ENCODE measurements at regions not wholly inside any gene's neighbourhood (a gene's known extent, or its start where the extent isn't known, plus 50 kb on each side); places are given as distances from the start of the nearest gene placed in this dataset.

DNA sequence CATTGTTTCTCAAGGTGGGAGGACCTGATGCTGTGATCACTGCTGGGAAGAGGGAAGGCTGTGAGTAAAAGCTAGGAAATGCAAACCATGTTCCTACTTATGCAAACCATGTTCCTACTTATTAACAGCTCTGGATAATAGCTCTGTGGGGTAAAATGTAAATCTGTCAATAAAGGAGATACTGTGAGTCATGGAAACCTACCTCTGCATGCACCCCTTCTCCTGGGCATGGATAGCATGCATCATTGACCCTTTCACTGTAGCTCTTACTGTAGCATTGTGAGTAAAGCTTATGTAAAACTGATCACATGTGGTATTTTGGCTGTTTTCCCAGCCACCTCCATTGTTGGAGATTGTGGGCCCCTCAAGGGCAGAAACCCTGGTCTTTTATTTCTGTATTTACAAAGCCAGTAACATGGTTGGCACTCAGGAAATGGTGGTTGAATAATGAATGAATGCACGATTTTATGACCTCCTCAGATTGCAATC lies 253.7 kb downstream of the GRIN2B start:
- DNase-seq (ENCODE audit: low read depth in 1 of 2, low spot score in 1 of 2) (peak in 1 of 2 experiments; percentile 22), FAIRE-seq (no peak), ATAC-seq (peak in 1 of 2 experiments; percentile 59; a peak in 2 of 6 replicates)
- CTCF ChIA-PET, result interaction anchor here (1.2 to 2.7 kb wide), 3 partner anchors 8 to 254 kb away, joined by 4 to 9 read pairs (median 9); no protein-coding TSS in a partner anchor
- H3K27ac ChIP-seq, result no peak overlapping the region
- peaks cover 20% of the 10 kb centered on the region for H3K4me1 ChIP-seq
- POLR2A ChIA-PET, result no interaction called here
- WGBS (ENCODE audit: missing lambda C conversion rate), result 11% methylated on average over 1 of the region's 1 CpG
- H3K4me3 ChIP-seq, result no peak overlapping the region
- TF ChIP-seq MYC (IDR thresholded peaks at IDR 0.05; ENCODE audit: borderline replicate concordance, low read length), result no peak
- no peak for TF ChIP-seq CHD4 (IDR thresholded peaks at IDR 0.05; ENCODE audit: borderline replicate concordance)
- no peak for TF ChIP-seq TP53 (CRISPR knock-in tag; IDR thresholded peaks at IDR 0.05)
- TF ChIP-seq JUNB (IDR thresholded peaks at IDR 0.05), result no peak
- no peak for TF ChIP-seq ZNF302 (CRISPR knock-in tag; IDR thresholded peaks at IDR 0.05)
- no peak for TF ChIP-seq HDAC2 (IDR thresholded peaks at IDR 0.05)
- TF ChIP-seq BCL3 (IDR thresholded peaks at IDR 0.05), result no peak
- TF ChIP-seq FOSB (CRISPR knock-in tag; IDR thresholded peaks at IDR 0.05), result no peak
- no peak for TF ChIP-seq HOXB13 (CRISPR knock-in tag; IDR thresholded peaks at IDR 0.05; ENCODE audit: low read depth)
- no peak for TF ChIP-seq RCOR1 (IDR thresholded peaks at IDR 0.05; ENCODE audit: low read depth, low read length)
- no peak for TF ChIP-seq GATA3 (IDR thresholded peaks at IDR 0.05; ENCODE audit: borderline replicate concordance)
- TF ChIP-seq HEYL (CRISPR knock-in tag; IDR thresholded peaks at IDR 0.05), result no peak
- TF ChIP-seq, protein P1, sequence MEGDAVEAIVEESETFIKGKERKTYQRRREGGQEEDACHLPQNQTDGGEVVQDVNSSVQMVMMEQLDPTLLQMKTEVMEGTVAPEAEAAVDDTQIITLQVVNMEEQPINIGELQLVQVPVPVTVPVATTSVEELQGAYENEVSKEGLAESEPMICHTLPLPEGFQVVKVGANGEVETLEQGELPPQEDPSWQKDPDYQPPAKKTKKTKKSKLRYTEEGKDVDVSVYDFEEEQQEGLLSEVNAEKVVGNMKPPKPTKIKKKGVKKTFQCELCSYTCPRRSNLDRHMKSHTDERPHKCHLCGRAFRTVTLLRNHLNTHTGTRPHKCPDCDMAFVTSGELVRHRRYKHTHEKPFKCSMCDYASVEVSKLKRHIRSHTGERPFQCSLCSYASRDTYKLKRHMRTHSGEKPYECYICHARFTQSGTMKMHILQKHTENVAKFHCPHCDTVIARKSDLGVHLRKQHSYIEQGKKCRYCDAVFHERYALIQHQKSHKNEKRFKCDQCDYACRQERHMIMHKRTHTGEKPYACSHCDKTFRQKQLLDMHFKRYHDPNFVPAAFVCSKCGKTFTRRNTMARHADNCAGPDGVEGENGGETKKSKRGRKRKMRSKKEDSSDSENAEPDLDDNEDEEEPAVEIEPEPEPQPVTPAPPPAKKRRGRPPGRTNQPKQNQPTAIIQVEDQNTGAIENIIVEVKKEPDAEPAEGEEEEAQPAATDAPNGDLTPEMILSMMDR (IDR thresholded peaks at IDR 0.05), result no peak
- TF ChIP-seq MAFK (IDR thresholded peaks at IDR 0.05; ENCODE audit: partially characterized antibody), result no peak
- TF ChIP-seq NPAS2 (CRISPR knock-in tag; IDR thresholded peaks at IDR 0.05; ENCODE audit: borderline replicate concordance), result no peak
- TF ChIP-seq EHMT2 (IDR thresholded peaks at IDR 0.05; ENCODE audit: low read depth), result no peak
- no peak for TF ChIP-seq HOXB5 (CRISPR knock-in tag; IDR thresholded peaks at IDR 0.05)
- TF ChIP-seq ATOH8 (CRISPR knock-in tag; IDR thresholded peaks at IDR 0.05; ENCODE audit: low read depth), result no peak
- no peak for TF ChIP-seq SMC3 (IDR thresholded peaks at IDR 0.05)
- H3K4me2 ChIP-seq, result peak overlapping the region; percentile 29; the same call in 1 of the 3 replicates
- no peaks in the 10 kb centered on the region for H3K9me3 ChIP-seq

- Histone ChIP-seq H3K9me3 (no peaks in the 10 kb centered on the region), H3K4me2 (no peak overlapping the region), H3K4me1 (peaks cover 20% of the 10 kb centered on the region), H3K4me3 (no peak overlapping the region), H3K27ac (no peak overlapping the region)
- ChIA-PET CTCF (interaction anchor here (0.7 kb wide), 1 partner anchor 139 kb away, joined by 3 read pairs; no protein-coding TSS in a partner anchor), POLR2A (no interaction called here)
- WGBS (ENCODE audit: missing lambda C conversion rate), result 32% methylated on average over 1 of the region's 1 CpG
- FAIRE-seq (no peak), DNase-seq (ENCODE audit: low read depth in 1 of 2, low spot score in 1 of 2) (no peak), ATAC-seq (peak in 1 of 2 experiments; percentile 37; a peak in 1 of 6 replicates)
- TF ChIP-seq, protein P2, sequence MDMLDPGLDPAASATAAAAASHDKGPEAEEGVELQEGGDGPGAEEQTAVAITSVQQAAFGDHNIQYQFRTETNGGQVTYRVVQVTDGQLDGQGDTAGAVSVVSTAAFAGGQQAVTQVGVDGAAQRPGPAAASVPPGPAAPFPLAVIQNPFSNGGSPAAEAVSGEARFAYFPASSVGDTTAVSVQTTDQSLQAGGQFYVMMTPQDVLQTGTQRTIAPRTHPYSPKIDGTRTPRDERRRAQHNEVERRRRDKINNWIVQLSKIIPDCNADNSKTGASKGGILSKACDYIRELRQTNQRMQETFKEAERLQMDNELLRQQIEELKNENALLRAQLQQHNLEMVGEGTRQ (IDR thresholded peaks at IDR 0.05), result no peak
- no peak for TF ChIP-seq JUN (IDR thresholded peaks at IDR 0.05)
Measured at GRCh38 chr12:13725049-13725448, 256.4 kb downstream of the GRIN2B start.

Measured in A549 (cell line).